ENCODE measurements at regions not wholly inside any gene's neighbourhood (a gene's known extent, or its start where the extent isn't known, plus 50 kb on each side); places are given as distances from the start of the nearest gene placed in this dataset.
A peak's percentile ranks its signal among the peaks of the same experiment; 100 is the strongest.
"Not testable (repeated sequence)": the region's sequence is repeated elsewhere in the genome, so short reads cannot be mapped to it uniquely, and the experiment has no call there.

DNA sequence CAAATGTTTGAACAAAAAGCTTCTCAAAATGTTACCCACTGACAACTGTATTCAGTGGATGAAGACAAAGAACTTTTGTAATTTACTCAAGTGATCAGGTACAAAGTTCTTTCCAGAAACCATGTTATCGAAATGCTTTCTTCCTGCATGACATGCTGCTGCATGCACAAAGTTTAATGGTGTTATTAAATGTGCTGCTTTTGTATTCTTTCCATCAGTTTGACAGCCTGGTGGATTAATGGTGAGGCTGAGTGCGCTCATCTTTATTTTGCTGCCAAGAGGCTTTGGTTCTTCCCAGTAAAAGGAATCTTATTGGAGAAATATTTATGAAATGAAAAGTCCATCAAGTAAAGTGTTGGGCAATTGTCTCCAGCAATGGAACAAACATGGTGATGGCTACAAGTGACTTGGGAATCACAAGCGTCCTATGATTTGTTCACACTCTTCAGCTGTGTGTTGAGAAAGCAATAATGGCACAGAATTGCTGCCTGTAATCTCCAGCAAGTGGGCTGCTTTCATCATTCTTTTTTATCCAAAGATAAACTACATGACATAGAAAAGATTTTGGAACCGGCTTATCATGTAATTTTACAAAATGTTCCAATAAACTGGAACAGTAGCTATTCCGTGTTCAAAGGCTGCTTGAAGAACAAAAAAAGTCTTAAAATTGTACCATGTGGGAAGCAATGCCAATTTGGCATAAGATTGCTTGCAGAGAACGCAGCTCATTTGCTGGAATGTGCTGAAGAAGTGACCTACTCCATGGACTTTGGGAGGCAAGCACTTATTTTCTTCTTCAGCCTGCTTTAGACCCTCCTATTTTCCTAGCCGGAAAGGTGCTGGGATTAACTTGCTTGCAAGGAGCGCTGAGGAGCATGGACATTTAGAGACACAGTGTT lies 153.1 kb downstream of the HSD17B3 start:
- H3K27me3 ChIP-seq = no peaks in the 10 kb centered on the region
- H3K27ac ChIP-seq (replicated peaks in 1 of 4) = peak overlapping the region; percentile 41 to 73 (median 64)
- peaks cover 0 to 31% (median 22%) of the 10 kb centered on the region in 4 donors for H3K4me1 ChIP-seq
- intact Hi-C loops (cut with DNase I) = no loop called here
- 44% methylated on average over 8 of the region's 8 CpGs for WGBS
- H3K4me3 ChIP-seq = no peak overlapping the region
- no peaks in the 10 kb centered on the region for H3K9me3 ChIP-seq
- H3K36me3 ChIP-seq = no peaks in the 10 kb centered on the region
- no peak for TF ChIP-seq POLR2A (IDR thresholded peaks at IDR 0.05; ENCODE audit: low read depth)
- TF ChIP-seq POLR2AphosphoS5 (IDR thresholded peaks at IDR 0.05) = peak; percentile 11 to 58
- DNase-seq (ENCODE audit: extremely low spot score) = no peak

GRCh38 chr9:96147029-96147428 lies 154.9 kb downstream of the HSD17B3 start:
- H3K36me3 ChIP-seq; H3K27ac ChIP-seq (replicated peaks in 1 of 4); H3K27me3 ChIP-seq; DNase-seq (ENCODE audit: extremely low spot score); H3K9me3 ChIP-seq; H3K4me3 ChIP-seq; intact Hi-C loops (cut with DNase I): not testable (repeated sequence)
- WGBS = 59% methylated on average over 11 of the region's 11 CpGs
- H3K4me1 ChIP-seq = peaks cover 0 to 37% (median 25%) of the 10 kb centered on the region in 4 donors

- no peak for DNase-seq (ENCODE audit: extremely low spot score)
- Histone ChIP-seq H3K27ac (replicated peaks in 1 of 4) (peak overlapping the region; percentile 79 to 86 (median 82)), H3K27me3 (no peaks in the 10 kb centered on the region), H3K4me1 (peaks cover 11 to 60% (median 56%) of the 10 kb centered on the region in 4 donors), H3K4me3 (no peak overlapping the region), H3K36me3 (no peaks in the 10 kb centered on the region), H3K9me3 (no peaks in the 10 kb centered on the region)
- TF ChIP-seq EP300 (IDR thresholded peaks at IDR 0.05) = no peak
- no peak for TF ChIP-seq POLR2AphosphoS5 (IDR thresholded peaks at IDR 0.05)
- no peak for TF ChIP-seq POLR2A (IDR thresholded peaks at IDR 0.05; ENCODE audit: low read depth)
- TF ChIP-seq, protein P1, sequence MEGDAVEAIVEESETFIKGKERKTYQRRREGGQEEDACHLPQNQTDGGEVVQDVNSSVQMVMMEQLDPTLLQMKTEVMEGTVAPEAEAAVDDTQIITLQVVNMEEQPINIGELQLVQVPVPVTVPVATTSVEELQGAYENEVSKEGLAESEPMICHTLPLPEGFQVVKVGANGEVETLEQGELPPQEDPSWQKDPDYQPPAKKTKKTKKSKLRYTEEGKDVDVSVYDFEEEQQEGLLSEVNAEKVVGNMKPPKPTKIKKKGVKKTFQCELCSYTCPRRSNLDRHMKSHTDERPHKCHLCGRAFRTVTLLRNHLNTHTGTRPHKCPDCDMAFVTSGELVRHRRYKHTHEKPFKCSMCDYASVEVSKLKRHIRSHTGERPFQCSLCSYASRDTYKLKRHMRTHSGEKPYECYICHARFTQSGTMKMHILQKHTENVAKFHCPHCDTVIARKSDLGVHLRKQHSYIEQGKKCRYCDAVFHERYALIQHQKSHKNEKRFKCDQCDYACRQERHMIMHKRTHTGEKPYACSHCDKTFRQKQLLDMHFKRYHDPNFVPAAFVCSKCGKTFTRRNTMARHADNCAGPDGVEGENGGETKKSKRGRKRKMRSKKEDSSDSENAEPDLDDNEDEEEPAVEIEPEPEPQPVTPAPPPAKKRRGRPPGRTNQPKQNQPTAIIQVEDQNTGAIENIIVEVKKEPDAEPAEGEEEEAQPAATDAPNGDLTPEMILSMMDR (IDR thresholded peaks at IDR 0.05) = no peak
- intact Hi-C loops (cut with DNase I) = no loop called here
- 57% methylated on average over 5 of the region's 5 CpGs for WGBS
Measured at GRCh38 chr9:96141666-96142065, 160.3 kb downstream of the HSD17B3 start.

GRCh38 chr9:96141128-96141474 lies 160.9 kb downstream of the HSD17B3 start:
- Histone ChIP-seq H3K36me3 (no peaks in the 10 kb centered on the region), H3K27ac (replicated peaks in 1 of 4) (peak overlapping the region; percentile 79 to 86 (median 82)), H3K4me3 (no peak overlapping the region), H3K27me3 (no peaks in the 10 kb centered on the region), H3K4me1 (peaks cover 11 to 65% (median 62%) of the 10 kb centered on the region in 4 donors), H3K9me3 (no peaks in the 10 kb centered on the region)
- TF ChIP-seq, protein P1 (IDR thresholded peaks at IDR 0.05) = no peak
- TF ChIP-seq EP300 (IDR thresholded peaks at IDR 0.05) (no peak), POLR2AphosphoS5 (IDR thresholded peaks at IDR 0.05) (no peak), POLR2A (IDR thresholded peaks at IDR 0.05; ENCODE audit: low read depth) (no peak)
- no peak for DNase-seq (ENCODE audit: extremely low spot score)
- intact Hi-C loops (cut with DNase I) = no loop called here
- WGBS = 81% methylated on average over 11 of the region's 11 CpGs

GRCh38 chr9:96140296-96141127 lies 161.5 kb downstream of the HSD17B3 start:
- DNase-seq (ENCODE audit: extremely low spot score) = no peak
- no peaks in the 10 kb centered on the region for H3K27me3 ChIP-seq
- H3K36me3 ChIP-seq = no peaks in the 10 kb centered on the region
- TF ChIP-seq EP300 (IDR thresholded peaks at IDR 0.05) = no peak
- intact Hi-C loops (cut with DNase I) = no loop called here
- peaks cover 11 to 71% (median 68%) of the 10 kb centered on the region in 4 donors for H3K4me1 ChIP-seq
- no peak overlapping the region for H3K4me3 ChIP-seq
- WGBS = 56% methylated on average over 22 of the region's 32 CpGs
- H3K27ac ChIP-seq (replicated peaks in 1 of 4) = peak overlapping the region; percentile 79 to 86 (median 82)
- no peaks in the 10 kb centered on the region for H3K9me3 ChIP-seq

All from esophagus muscularis mucosa (tissue), 4 donors.